ENCODE measurements at regions not wholly inside any gene's neighbourhood (a gene's known extent, or its start where the extent isn't known, plus 50 kb on each side); places are given as distances from the start of the nearest gene placed in this dataset.

DNA sequence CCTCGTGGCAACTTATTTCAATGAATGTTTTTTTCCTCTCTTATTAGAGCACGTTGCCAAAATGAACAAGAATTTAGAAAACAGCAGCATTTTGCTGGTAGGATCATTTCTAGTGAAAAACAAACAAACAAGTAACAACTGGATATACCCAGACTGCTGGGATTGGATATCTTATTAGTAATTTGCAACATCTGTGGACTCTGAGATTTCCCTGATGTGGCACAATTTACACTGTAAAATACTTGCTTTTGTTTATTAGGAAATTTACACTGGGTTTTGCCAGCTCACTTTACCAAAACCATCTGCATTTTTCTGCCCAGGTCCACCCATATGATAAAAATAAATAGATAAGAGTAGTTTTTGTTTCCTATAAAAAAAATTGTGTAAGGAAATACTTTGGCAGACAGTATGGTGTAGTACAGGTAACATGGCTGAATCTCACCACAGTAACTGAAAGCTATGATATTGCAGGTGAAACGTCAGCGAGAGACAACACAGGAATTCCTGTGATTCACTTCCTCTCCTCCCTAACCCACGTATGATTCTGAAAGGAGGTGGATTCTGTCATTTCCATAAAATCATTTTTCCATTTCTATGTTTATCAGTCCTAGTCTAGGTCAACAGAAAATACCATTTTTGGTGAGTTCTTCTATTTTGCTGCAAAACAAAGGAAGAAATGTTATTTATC is 176.2 kb upstream of the NOVA1 start:
- no peaks in the 10 kb centered on the region for H3K36me3 ChIP-seq (ENCODE audit: control insufficient read depth, insufficient read depth, low read length)
- no peaks in the 10 kb centered on the region for H3K27me3 ChIP-seq (ENCODE audit: control insufficient read depth, insufficient read depth, low read length)
- TF ChIP-seq, protein P1, sequence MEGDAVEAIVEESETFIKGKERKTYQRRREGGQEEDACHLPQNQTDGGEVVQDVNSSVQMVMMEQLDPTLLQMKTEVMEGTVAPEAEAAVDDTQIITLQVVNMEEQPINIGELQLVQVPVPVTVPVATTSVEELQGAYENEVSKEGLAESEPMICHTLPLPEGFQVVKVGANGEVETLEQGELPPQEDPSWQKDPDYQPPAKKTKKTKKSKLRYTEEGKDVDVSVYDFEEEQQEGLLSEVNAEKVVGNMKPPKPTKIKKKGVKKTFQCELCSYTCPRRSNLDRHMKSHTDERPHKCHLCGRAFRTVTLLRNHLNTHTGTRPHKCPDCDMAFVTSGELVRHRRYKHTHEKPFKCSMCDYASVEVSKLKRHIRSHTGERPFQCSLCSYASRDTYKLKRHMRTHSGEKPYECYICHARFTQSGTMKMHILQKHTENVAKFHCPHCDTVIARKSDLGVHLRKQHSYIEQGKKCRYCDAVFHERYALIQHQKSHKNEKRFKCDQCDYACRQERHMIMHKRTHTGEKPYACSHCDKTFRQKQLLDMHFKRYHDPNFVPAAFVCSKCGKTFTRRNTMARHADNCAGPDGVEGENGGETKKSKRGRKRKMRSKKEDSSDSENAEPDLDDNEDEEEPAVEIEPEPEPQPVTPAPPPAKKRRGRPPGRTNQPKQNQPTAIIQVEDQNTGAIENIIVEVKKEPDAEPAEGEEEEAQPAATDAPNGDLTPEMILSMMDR (IDR thresholded peaks at IDR 0.05; ENCODE audit: insufficient read depth, low read length, poor library complexity, severe bottlenecking), result no peak
- no peak overlapping the region for H3K4me3 ChIP-seq (ENCODE audit: low read depth, low read length)
- DNase-seq (ENCODE audit: low read depth), result no peak

DNA sequence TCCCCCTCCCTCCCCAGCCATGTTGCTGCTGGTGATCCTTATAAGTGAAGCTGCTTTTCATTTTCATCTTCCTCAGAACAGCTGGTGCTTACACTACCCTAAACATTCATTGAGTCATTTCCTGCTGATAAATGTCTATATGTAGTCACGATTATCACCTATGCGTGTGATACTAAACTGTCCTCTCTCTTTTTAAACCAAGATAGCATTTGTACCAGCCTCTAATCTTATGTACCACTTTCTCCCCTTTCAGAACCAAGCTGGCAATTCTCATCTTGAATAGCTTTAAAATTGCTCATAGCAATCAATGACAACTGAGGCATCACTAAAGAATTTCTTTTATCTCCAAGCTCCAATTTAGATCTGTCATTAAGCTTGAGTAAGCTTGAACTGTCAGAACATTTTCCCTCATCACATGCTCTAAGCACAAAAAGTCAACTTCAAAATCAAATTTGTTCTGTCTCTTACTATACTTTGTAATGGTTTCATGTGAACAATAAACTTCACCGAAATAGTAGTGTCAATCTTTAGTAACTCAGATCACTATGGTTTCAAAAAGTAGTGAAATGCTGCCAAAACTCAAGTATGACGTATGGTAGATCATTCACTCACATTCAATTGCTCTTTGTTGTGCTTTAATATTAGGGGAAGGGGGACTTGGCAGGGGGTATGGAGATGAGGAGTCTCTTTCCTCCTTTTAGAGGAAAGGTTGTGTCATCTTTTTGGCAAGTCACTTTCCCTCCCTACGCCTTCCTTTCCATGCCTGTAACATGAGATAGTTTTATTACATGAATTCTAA is 178.1 kb upstream of the NOVA1 start:
- Histone ChIP-seq H3K4me3 (ENCODE audit: low read depth, low read length) (no peak overlapping the region), H3K36me3 (ENCODE audit: control insufficient read depth, insufficient read depth, low read length) (no peaks in the 10 kb centered on the region), H3K27me3 (ENCODE audit: control insufficient read depth, insufficient read depth, low read length) (no peaks in the 10 kb centered on the region)
- peak; percentile 14 for DNase-seq (ENCODE audit: low read depth)
- TF ChIP-seq, protein P1 (IDR thresholded peaks at IDR 0.05; ENCODE audit: insufficient read depth, low read length, poor library complexity, severe bottlenecking), result no peak

GRCh38 chr14:26791117-26791806 is 193.4 kb upstream of the NOVA1 start:
- DNase-seq (ENCODE audit: low read depth), result no peak
- no peak overlapping the region for H3K4me3 ChIP-seq (ENCODE audit: low read depth, low read length)
- TF ChIP-seq, protein P1 (IDR thresholded peaks at IDR 0.05; ENCODE audit: insufficient read depth, low read length, poor library complexity, severe bottlenecking), result no peak
- H3K27me3 ChIP-seq (ENCODE audit: control insufficient read depth, insufficient read depth, low read length), result no peaks in the 10 kb centered on the region
- no peaks in the 10 kb centered on the region for H3K36me3 ChIP-seq (ENCODE audit: control insufficient read depth, insufficient read depth, low read length)

DNA sequence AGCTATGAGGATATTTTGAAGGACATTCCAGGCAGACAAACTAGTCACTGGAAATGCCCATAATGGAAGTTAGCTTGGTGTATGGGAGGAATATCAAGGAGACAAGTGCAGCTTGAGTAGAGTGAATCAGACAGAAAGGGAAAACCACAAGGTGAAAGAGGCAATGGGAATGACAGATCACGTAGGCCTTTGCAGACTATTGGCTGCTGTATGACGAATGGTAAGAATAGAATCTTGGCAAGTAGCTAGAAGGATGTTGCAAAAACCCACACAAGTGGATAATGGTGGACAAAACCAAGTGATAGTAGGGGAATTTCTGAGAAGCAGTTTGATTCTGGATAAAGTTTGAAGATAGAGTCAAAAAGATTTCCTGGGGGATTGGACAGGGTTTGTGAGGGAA is 196.9 kb upstream of the NOVA1 start:
- Histone ChIP-seq H3K27me3 (ENCODE audit: control insufficient read depth, insufficient read depth, low read length) (no peaks in the 10 kb centered on the region), H3K4me3 (ENCODE audit: low read depth, low read length) (no peak overlapping the region), H3K36me3 (ENCODE audit: control insufficient read depth, insufficient read depth, low read length) (no peaks in the 10 kb centered on the region)
- no peak for DNase-seq (ENCODE audit: low read depth)
- TF ChIP-seq, protein P1 (IDR thresholded peaks at IDR 0.05; ENCODE audit: insufficient read depth, low read length, poor library complexity, severe bottlenecking), result no peak

- Histone ChIP-seq H3K4me3 (ENCODE audit: low read depth, low read length) (no peak overlapping the region), H3K36me3 (ENCODE audit: control insufficient read depth, insufficient read depth, low read length) (no peaks in the 10 kb centered on the region), H3K27me3 (ENCODE audit: control insufficient read depth, insufficient read depth, low read length) (no peaks in the 10 kb centered on the region)
- no peak for DNase-seq (ENCODE audit: low read depth)
- TF ChIP-seq, protein P1 (IDR thresholded peaks at IDR 0.05; ENCODE audit: insufficient read depth, low read length, poor library complexity, severe bottlenecking), result no peak
Observed at GRCh38 chr14:26808407-26808806, 210.6 kb upstream of the NOVA1 start.

All from kidney epithelial cell (primary cell).